HFF-Myc (cell line): ENCODE measurements at regions not wholly inside any gene's neighbourhood (a gene's known extent, or its start where the extent isn't known, plus 50 kb on each side); places are given as distances from the start of the nearest gene placed in this dataset.
"Not testable (repeated sequence)": the region's sequence is repeated elsewhere in the genome, so short reads cannot be mapped to it uniquely, and the experiment has no call there.

Experiments used
- DNase-seq: peaks from one replicate; pipeline ENCODE4 v3.0.0-alpha.2; 2011; ENCODE audit warnings: low read depth; ENCODE audit errors: extremely low read depth
- H3K4me3 ChIP-seq: replicated peaks from 2 replicates; pipeline ENCODE4 v1.5.1; 2011; ENCODE audit warnings: low read depth, mild to moderate bottlenecking, control low read depth, low read length
- TF ChIP-seq, protein P1 (sequence below): IDR thresholded peaks from 2 replicates; pipeline ENCODE4 v1.5.1; 2012; ENCODE audit warnings: mild to moderate bottlenecking, low read depth, low read length, control low read depth; ENCODE audit errors: missing control alignments

DNA sequence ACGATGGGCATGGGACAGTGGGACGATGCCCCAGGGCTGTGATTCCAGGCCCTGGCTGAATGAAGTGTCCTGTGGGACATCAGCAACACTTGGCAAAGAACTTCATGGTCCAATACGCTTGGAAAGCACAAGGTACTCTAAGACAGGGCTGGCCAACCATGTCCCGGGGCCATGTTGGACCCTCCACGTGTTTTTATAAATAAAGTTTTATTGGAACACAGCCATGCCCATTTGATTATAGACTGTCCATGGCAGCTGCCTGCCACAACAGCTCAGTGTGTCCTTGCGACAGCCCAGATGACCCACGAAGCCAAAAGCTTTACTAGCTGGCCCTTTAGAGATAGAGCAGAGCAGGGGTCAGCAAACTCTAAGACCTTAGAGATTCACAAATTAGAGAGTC lies 282.1 kb downstream of the C16orf95 start:
- no peak for DNase-seq
- TF ChIP-seq, protein P1, sequence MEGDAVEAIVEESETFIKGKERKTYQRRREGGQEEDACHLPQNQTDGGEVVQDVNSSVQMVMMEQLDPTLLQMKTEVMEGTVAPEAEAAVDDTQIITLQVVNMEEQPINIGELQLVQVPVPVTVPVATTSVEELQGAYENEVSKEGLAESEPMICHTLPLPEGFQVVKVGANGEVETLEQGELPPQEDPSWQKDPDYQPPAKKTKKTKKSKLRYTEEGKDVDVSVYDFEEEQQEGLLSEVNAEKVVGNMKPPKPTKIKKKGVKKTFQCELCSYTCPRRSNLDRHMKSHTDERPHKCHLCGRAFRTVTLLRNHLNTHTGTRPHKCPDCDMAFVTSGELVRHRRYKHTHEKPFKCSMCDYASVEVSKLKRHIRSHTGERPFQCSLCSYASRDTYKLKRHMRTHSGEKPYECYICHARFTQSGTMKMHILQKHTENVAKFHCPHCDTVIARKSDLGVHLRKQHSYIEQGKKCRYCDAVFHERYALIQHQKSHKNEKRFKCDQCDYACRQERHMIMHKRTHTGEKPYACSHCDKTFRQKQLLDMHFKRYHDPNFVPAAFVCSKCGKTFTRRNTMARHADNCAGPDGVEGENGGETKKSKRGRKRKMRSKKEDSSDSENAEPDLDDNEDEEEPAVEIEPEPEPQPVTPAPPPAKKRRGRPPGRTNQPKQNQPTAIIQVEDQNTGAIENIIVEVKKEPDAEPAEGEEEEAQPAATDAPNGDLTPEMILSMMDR = no peak
- no peak overlapping the region for H3K4me3 ChIP-seq

DNA sequence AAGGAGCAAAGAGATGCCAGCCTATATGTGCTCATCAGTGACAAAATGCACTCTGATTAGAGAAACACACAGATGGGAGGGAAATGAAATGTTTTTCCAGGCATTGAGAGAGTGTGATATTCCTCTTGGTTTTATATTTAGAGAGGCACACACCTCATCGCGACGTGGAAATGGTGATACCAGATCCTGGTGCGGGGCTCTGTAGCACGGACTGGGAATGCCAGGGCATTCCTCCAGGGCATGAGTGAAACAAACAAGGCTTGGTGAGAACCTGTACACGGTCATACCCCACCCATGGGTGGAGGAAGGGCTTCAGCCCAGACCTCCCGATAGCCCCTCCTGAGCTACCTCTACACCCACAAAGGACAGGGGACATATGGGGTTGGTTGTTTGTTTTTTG lies 280.2 kb downstream of the C16orf95 start:
- no peak overlapping the region for H3K4me3 ChIP-seq
- TF ChIP-seq, protein P1 = no peak
- no peak for DNase-seq

DNA sequence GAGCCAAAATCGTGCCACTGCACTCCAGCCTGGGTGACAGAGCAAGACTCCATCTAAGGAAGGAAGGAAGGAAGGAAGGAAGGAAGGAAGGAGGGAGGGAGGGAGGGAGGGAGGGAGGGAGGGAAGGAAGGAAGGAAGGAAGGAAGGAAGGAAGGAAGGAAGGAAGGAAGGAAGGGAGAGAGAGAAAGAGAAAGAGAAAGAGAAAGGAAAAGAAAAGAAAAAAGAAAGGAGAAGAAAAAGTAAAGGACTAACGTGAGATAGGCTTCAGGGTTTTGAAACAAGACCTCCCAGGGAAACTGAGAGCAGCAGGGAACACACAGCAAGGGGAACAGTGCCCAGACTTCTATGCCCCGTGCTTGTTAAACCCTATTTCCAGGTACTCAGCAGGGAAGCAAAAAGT lies 278.7 kb downstream of the C16orf95 start:
- not testable (repeated sequence) for H3K4me3 ChIP-seq, DNase-seq

DNA sequence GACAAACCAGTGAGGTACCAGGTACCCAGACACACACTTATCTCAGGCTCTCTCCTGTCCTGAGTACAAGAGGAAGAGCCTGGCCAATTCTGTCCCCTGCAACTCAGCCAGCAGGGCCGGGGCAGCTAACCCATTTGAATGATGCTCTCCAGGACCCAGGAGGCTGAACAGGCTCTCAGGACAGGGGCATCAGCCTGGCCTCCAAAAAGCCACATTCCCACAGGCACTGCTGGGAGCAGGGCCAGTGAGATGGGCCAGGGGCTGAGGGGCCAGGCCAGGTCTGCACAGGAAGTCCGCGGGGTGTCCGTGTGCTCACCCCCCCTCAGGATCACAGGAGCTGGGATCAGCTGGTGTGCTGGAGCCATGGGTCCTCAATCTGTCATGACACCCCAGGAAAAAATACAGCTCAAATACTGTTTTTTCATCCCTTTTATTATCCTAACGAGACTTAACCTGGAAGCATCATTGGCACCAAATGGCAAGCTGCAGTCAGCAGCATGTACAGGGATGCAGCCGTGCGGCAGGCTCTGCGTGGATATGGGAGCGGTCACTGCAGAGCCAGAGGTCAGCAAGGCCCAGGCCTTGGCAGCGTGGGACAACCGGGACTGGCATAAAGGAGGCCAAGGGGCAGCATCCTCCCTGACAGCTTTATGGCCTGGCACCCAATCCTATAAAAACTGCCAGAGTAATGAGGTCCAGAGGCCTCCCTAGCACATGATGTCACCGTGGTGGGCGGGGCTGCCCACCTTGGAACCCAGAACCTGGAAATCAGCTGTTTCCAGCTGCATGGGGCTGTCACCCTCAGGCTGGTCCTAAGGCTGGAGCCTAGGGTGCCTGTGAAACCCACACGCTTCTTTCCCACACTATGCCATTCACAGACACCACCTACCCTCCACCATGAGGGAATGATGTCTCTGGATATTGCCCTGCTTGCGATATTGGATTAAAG lies 276.7 kb downstream of the C16orf95 start:
- H3K4me3 ChIP-seq = no peak overlapping the region
- no peak for DNase-seq
- TF ChIP-seq, protein P1 = no peak

DNA sequence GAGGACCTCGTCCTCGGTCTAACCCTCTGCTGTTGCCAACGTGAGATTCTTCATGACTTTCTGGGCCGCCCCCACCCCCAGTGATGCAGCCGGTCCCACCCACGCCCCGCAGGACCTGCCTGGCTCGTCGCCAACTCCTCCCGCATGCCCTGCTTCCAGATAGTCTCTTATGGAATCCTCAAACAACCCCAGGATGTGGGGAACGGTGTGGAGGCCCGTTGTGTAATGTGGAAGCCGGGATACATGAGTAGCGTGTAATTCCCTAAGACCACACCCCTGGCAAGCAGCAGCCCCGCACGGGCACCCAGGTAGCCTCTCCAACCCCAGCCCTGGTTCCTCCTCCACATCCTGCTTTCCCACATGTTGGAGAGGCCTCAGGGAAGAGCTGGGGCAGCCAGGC lies 275.9 kb downstream of the C16orf95 start:
- TF ChIP-seq, protein P1 = no peak
- DNase-seq = no peak
- no peak overlapping the region for H3K4me3 ChIP-seq

DNA sequence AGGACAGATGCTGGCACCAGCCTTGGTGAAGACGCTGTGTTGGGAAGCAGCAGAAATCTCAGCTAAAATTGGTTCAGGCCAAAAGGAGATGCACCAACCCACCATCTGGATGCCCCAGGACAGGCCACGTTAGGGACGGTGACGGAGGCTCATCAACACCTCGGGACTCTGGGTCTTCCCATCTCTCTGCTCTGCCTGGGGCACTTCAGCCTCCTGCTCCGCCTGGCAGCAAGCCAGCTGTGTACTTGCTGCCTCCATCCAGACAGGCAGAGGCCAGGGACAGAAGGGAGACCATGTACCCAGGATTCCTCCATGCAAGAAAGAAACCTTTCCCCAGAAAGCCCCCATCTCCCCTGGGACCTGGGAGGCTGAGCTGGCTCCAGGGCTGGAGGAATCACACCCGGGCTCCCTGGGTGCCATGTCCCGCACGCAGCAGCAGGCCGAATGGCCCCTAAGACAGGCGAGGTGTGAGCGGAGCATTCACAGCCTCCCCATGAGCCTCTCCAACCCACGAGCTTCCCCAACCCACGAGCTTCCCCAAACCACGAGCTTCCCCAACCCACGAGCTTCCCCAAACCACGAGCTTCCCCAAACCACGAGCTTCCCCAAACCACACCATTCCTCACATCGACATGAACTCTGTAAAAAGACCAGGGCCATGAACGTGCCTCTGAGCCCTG lies 274.5 kb downstream of the C16orf95 start:
- no peak overlapping the region for H3K4me3 ChIP-seq
- no peak for DNase-seq
- TF ChIP-seq, protein P1 = no peak

DNA sequence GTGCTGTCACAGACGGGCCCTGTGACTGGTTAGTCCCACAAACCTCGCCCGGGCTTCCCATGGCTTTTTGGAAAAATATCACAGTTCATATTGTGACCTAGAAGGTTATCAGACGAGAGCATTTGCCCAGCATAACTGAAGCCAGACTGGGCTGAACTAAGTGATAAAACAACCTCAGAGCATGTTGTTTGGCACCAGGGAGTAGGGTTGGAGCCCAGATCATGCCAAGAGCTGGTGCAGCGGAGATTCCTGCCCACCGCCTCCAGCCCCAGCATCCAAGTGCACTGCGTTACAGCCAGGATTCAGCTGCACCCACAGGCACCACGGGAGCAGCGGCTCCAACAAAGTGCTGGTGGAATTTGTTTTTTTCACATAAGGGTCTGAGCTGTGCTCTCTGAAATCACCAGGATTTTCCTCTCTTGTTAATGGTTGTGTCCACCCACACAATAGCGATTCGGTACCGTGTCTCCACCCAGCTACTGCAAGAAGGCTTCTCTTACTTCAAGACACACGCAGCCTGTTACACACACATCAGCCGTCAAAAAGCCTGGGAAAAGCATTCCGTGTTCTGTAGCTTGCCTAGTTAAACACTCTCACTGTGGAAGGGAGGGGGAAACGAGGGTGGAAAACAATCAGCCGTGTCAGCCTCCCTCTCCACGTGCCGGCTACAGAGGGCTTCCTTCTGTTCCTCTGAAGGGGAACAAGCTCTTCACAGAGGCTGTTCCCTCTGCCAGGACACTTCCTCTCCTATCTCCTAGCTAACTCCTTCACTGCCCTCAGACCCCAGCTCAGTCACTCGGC lies 273.8 kb downstream of the C16orf95 start:
- TF ChIP-seq, protein P1 = no peak
- no peak for DNase-seq
- H3K4me3 ChIP-seq = no peak overlapping the region
